Nephron (organoid): ENCODE measurements at regions not wholly inside any gene's neighbourhood (a gene's known extent, or its start where the extent isn't known, plus 50 kb on each side); places are given as distances from the start of the nearest gene placed in this dataset.

Experiments used
- H3K27ac Mint-ChIP-seq, 3 experiments: 2 replicates each; pipeline ENCODE4 v1.8.0; 2020; ENCODE audit warnings: mixed read lengths in 3 of 3, mild to moderate bottlenecking in 2 of 3, moderate library complexity in 1 of 3
- H3K27me3 Mint-ChIP-seq: 2 replicates; pipeline ENCODE4 v1.8.0; 2021; ENCODE audit warnings: low read depth, mild to moderate bottlenecking, moderate library complexity, mixed read lengths
- H3K36me3 Mint-ChIP-seq: 2 replicates; pipeline ENCODE4 v1.8.0; 2020; ENCODE audit warnings: low read depth, mixed read lengths
- H3K4me1 Mint-ChIP-seq: 2 replicates; pipeline ENCODE4 v1.8.0; 2020; ENCODE audit warnings: mixed read lengths
- H3K4me3 Mint-ChIP-seq, 3 experiments: 2 replicates each; pipeline ENCODE4 v1.8.0; 2020; ENCODE audit warnings: mild to moderate bottlenecking in 3 of 3, mixed read lengths in 3 of 3, moderate library complexity in 2 of 3
- H3K9me3 Mint-ChIP-seq: 2 replicates; pipeline ENCODE4 v1.8.0; 2020; ENCODE audit warnings: mixed read lengths
- TF ChIP-seq, protein P1 (sequence below), 3 experiments: fragments of 200-600 bp; sonication (generic); IDR thresholded peaks; one replicate each; pipeline ENCODE4 v1.5.0; 2021; ENCODE audit warnings: antibody characterized with exemption in 3 of 3; ENCODE audit not compliant: unreplicated experiment in 3 of 3

DNA sequence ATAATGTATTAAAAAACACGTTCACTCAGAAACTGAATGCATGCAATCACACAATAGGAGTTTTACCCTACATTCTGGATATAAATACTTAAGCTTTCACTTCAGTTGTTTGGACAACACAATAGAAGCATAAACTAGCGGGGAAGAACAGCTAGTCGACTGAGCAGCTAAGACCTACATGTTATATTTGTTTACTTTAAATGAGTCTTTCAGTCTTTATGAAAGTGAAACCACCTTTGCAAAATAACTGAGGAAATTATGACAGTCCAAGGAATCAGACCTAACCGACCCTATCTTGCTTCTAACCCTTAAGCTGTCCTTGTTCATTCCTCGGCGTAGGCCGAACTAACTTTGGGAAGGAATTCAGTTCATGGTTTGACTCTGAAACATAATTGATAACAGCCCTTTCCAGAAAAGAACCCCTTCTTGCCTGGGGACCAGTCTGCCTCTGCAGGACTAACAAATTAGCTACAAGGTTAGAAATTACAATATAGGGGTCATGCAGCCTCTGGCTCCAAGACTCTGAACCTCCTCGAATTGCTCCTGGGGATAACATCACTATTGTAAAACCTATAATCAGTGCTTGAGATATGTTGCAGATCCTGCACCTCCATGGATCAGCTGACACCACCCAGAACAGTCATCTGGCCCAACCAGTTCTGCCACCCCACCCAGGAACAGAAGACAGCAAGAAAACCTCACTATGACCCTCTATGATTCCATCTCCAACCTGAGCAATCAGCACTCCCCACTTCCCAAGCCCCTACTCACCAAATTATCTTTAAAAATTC, 185.1 kb upstream of the KLF6 start:
- H3K36me3 Mint-ChIP-seq: no peaks in the 10 kb centered on the region
- no peaks in the 10 kb centered on the region for H3K4me1 Mint-ChIP-seq
- H3K27me3 Mint-ChIP-seq: no peaks in the 10 kb centered on the region
- H3K4me3 Mint-ChIP-seq: no peak overlapping the region
- H3K27ac Mint-ChIP-seq: no peak overlapping the region
- peaks cover 7% of the 10 kb centered on the region for H3K9me3 Mint-ChIP-seq
- TF ChIP-seq, protein P1, sequence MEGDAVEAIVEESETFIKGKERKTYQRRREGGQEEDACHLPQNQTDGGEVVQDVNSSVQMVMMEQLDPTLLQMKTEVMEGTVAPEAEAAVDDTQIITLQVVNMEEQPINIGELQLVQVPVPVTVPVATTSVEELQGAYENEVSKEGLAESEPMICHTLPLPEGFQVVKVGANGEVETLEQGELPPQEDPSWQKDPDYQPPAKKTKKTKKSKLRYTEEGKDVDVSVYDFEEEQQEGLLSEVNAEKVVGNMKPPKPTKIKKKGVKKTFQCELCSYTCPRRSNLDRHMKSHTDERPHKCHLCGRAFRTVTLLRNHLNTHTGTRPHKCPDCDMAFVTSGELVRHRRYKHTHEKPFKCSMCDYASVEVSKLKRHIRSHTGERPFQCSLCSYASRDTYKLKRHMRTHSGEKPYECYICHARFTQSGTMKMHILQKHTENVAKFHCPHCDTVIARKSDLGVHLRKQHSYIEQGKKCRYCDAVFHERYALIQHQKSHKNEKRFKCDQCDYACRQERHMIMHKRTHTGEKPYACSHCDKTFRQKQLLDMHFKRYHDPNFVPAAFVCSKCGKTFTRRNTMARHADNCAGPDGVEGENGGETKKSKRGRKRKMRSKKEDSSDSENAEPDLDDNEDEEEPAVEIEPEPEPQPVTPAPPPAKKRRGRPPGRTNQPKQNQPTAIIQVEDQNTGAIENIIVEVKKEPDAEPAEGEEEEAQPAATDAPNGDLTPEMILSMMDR (IDR thresholded peaks at IDR 0.05; ENCODE audit: unreplicated experiment in 3 of 3): no peak

DNA sequence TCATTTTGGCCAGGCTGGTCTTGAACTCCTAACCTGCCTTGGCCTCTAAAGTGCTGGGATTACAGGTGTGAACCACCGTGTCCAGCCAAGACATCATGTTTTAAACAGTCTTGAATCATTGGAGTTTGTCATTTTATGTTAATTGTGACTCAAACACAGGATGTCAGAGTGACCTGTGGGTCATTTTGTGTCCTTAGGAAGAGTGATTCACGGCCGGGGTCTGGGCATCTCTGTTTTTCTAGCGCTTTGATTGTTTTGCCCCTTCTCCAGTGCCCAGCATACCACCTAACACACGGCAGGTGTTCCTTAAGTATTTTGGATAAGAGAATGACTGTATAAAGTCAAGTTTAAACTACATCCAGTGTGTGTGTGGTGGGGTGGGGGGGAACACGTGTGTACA, 183.7 kb upstream of the KLF6 start:
- Mint-ChIP-seq H3K27me3 (no peaks in the 10 kb centered on the region), H3K4me3 (no peak overlapping the region), H3K36me3 (no peaks in the 10 kb centered on the region), H3K4me1 (no peaks in the 10 kb centered on the region), H3K27ac (no peak overlapping the region), H3K9me3 (peaks cover 4% of the 10 kb centered on the region)
- TF ChIP-seq, protein P1 (IDR thresholded peaks at IDR 0.05; ENCODE audit: unreplicated experiment in 3 of 3): no peak

DNA sequence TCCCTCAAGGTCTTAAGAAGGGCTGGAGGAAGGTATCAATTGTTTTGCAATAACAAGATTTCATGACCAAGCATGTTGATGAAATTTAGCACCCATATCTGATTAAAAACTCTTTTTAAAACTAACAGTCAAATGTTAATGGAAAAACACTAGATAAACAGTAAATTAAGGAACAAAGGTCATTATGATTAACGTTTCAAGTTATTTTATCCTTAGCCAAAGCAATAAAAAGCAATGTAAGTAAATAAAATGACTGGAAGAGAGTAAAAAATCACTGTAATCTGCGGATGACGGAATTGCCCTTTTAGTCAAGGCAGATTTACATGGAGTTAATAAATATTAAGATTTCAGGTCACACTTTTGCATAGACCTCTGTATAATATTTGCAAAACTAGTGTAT, 179.5 kb upstream of the KLF6 start:
- Mint-ChIP-seq H3K9me3 (peaks cover 4% of the 10 kb centered on the region), H3K36me3 (no peaks in the 10 kb centered on the region)

DNA sequence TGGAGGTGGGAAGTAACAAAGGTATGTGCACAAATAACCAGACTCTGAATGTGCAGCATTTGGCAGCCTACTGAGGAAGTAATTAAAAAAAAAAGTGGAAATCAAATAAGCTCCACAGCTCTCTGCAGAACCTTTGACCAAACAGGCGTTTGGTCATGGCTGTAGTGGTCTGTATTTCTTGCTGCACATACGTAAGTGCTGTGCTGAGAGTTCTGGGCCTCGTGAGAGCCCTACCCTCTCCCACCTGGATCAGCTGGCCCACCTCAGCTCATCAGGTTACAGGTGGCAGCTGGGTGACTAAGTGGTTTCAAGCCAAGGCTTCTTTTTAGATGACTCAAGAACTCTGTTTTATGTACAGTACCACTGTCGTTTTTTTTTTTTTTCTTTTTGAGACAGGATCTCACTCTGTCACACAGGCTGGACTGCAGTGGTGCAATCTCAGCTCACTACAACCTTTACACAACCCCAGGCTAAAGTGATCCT, 178.2 kb upstream of the KLF6 start:
- peaks cover 4% of the 10 kb centered on the region for H3K9me3 Mint-ChIP-seq
- TF ChIP-seq, protein P1 (IDR thresholded peaks at IDR 0.05; ENCODE audit: unreplicated experiment in 3 of 3): no peak
- H3K27me3 Mint-ChIP-seq: peaks cover under 1% of the 10 kb centered on the region
- H3K36me3 Mint-ChIP-seq: no peaks in the 10 kb centered on the region
- no peak overlapping the region for H3K27ac Mint-ChIP-seq
- no peaks in the 10 kb centered on the region for H3K4me1 Mint-ChIP-seq
- no peak overlapping the region for H3K4me3 Mint-ChIP-seq

More for the DNA sequence above, 179.5 kb upstream of the KLF6 start:
- Mint-ChIP-seq H3K4me3 (no peak overlapping the region), H3K4me1 (no peaks in the 10 kb centered on the region), H3K27me3 (no peaks in the 10 kb centered on the region), H3K27ac (no peak overlapping the region)
- TF ChIP-seq, protein P1 (IDR thresholded peaks at IDR 0.05; ENCODE audit: unreplicated experiment in 3 of 3): no peak

DNA sequence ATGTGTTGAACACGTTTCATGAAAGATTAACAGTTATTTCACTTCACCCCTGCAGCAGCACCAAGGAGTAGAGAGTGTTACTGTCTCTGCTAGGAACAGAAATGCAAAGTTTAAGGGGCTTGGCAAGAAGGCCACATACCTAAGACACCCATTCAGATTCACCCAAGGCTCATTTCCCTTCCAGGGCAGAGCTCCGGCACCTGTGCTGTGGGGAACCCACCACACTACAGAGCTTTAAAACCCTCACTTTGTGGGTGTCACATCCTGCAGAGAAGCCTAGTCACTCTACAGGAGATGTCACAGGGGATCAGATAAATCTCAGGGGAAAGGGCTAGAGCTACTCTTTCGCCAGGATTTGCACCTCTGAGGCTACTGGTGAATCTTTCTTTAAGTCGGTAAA, 176.1 kb upstream of the KLF6 start:
- H3K27me3 Mint-ChIP-seq: peaks cover 4% of the 10 kb centered on the region

More for the DNA sequence above, 176.1 kb upstream of the KLF6 start:
- Mint-ChIP-seq H3K4me3 (no peak overlapping the region), H3K36me3 (no peaks in the 10 kb centered on the region), H3K4me1 (peaks cover 6% of the 10 kb centered on the region), H3K9me3 (no peaks in the 10 kb centered on the region), H3K27ac (no peak overlapping the region)
- TF ChIP-seq, protein P1 (IDR thresholded peaks at IDR 0.05; ENCODE audit: unreplicated experiment in 3 of 3): no peak
